ENCODE measurements at regions not wholly inside any gene's neighbourhood (a gene's known extent, or its start where the extent isn't known, plus 50 kb on each side); places are given as distances from the start of the nearest gene placed in this dataset.

GRCh38 chr1:112196731-112197130 is 199.3 kb upstream of the CTTNBP2NL start:
- Histone ChIP-seq H3K27me3 (replicated peaks in 2 of 5; ENCODE audit: control insufficient read depth in 4 of 5, insufficient read depth in 5 of 5, low read length in 4 of 5) (no peaks in the 10 kb centered on the region), H3K9me3 (ENCODE audit: control extremely low read depth in 1 of 5, control insufficient read depth in 4 of 5, insufficient read depth in 2 of 5, low read depth in 1 of 5, low read length in 4 of 5) (peaks cover 0 to 4% (median 0%) of the 10 kb centered on the region in 5 experiments), H3K4me1 (ENCODE audit: control extremely low read depth in 1 of 4, control insufficient read depth in 4 of 4, insufficient read depth in 4 of 4, low read length in 3 of 4) (no peaks in the 10 kb centered on the region), H3K27ac (ENCODE audit: insufficient read depth in 1 of 2, low read depth in 1 of 2, low read length in 2 of 2, poor library complexity in 1 of 2, severe bottlenecking in 2 of 2) (no peak overlapping the region), H3K36me3 (ENCODE audit: control insufficient read depth in 4 of 4, insufficient read depth in 4 of 4, low read length in 3 of 4) (no peaks in the 10 kb centered on the region), H3K4me3 (ENCODE audit: control insufficient read depth in 1 of 7, extremely low read depth in 1 of 7, insufficient read depth in 4 of 7, low read depth in 2 of 7, low read length in 6 of 7) (no peak overlapping the region)
- CTCF ChIA-PET = no interaction called here
- no peak for DNase-seq
- WGBS (ENCODE audit: insufficient coverage) = 88% methylated on average over 3 of the region's 4 CpGs
- POLR2A ChIA-PET = no interaction called here

DNA sequence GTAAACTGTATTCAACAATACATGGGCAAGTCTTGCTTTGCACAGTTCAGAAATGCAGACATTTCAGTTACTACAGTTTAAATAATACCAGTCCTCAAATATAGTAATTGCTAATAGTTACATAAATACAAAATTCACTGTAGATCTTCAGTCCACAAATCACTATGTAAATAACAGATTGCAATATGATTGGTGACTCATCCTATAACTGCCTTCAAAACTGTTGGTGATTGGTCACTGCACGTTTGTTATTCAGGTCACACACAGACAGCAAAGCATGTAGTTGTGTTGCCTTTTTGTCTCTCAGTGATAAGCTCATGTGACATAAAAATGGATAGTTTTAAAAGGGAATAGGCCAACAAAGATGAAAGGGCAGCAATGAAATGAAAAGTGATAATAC is 186.5 kb upstream of the CTTNBP2NL start:
- H3K36me3 ChIP-seq (ENCODE audit: control insufficient read depth in 4 of 4, insufficient read depth in 4 of 4, low read length in 3 of 4) = no peaks in the 10 kb centered on the region
- H3K4me1 ChIP-seq (ENCODE audit: control extremely low read depth in 1 of 4, control insufficient read depth in 4 of 4, insufficient read depth in 4 of 4, low read length in 3 of 4) = no peaks in the 10 kb centered on the region
- 44% methylated on average over 1 of the region's 1 CpG for WGBS (ENCODE audit: insufficient coverage)
- peaks cover 0 to 4% (median 1%) of the 10 kb centered on the region in 5 experiments for H3K9me3 ChIP-seq (ENCODE audit: control extremely low read depth in 1 of 5, control insufficient read depth in 4 of 5, insufficient read depth in 2 of 5, low read depth in 1 of 5, low read length in 4 of 5)
- H3K4me3 ChIP-seq (ENCODE audit: control insufficient read depth in 1 of 7, extremely low read depth in 1 of 7, insufficient read depth in 4 of 7, low read depth in 2 of 7, low read length in 6 of 7) = no peak overlapping the region
- no peak overlapping the region for H3K27ac ChIP-seq (ENCODE audit: insufficient read depth in 1 of 2, low read depth in 1 of 2, low read length in 2 of 2, poor library complexity in 1 of 2, severe bottlenecking in 2 of 2)
- DNase-seq = no peak
- ChIA-PET POLR2A (no interaction called here), CTCF (no interaction called here)
- H3K27me3 ChIP-seq (replicated peaks in 2 of 5; ENCODE audit: control insufficient read depth in 4 of 5, insufficient read depth in 5 of 5, low read length in 4 of 5) = no peaks in the 10 kb centered on the region

GRCh38 chr1:112219267-112219666 is 176.7 kb upstream of the CTTNBP2NL start:
- Histone ChIP-seq H3K27ac (ENCODE audit: insufficient read depth in 1 of 2, low read depth in 1 of 2, low read length in 2 of 2, poor library complexity in 1 of 2, severe bottlenecking in 2 of 2) (no peak overlapping the region), H3K36me3 (ENCODE audit: control insufficient read depth in 4 of 4, insufficient read depth in 4 of 4, low read length in 3 of 4) (no peaks in the 10 kb centered on the region), H3K4me1 (ENCODE audit: control extremely low read depth in 1 of 4, control insufficient read depth in 4 of 4, insufficient read depth in 4 of 4, low read length in 3 of 4) (no peaks in the 10 kb centered on the region), H3K9me3 (ENCODE audit: control extremely low read depth in 1 of 5, control insufficient read depth in 4 of 5, insufficient read depth in 2 of 5, low read depth in 1 of 5, low read length in 4 of 5) (no peaks in the 10 kb centered on the region), H3K27me3 (replicated peaks in 2 of 5; ENCODE audit: control insufficient read depth in 4 of 5, insufficient read depth in 5 of 5, low read length in 4 of 5) (no peaks in the 10 kb centered on the region), H3K4me3 (ENCODE audit: control insufficient read depth in 1 of 7, extremely low read depth in 1 of 7, insufficient read depth in 4 of 7, low read depth in 2 of 7, low read length in 6 of 7) (no peak overlapping the region)
- ChIA-PET POLR2A (no interaction called here), CTCF (no interaction called here)
- no peak for DNase-seq
- WGBS (ENCODE audit: insufficient coverage) = 89% methylated on average over 1 of the region's 1 CpG

DNA sequence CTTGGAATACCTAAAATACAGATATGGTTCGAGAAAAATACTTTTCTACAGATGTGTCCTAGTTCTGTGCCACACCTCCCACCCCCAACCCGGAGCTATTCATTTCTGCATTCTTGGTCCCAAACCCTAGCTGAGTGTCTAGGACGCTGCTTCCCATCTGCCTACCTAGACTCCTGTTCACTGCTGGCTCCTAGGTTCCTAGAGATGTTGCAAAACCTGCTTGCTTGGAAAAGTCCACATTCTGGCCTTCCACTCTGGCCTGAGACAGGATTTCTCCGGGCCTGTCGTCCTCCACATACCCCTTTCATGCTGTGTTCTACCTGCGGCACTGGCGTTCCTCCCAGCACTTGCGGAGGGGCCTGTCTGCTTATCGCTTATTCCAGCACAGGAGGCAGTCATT is 165.8 kb upstream of the CTTNBP2NL start:
- Histone ChIP-seq H3K4me1 (ENCODE audit: control extremely low read depth in 1 of 4, control insufficient read depth in 4 of 4, insufficient read depth in 4 of 4, low read length in 3 of 4) (no peaks in the 10 kb centered on the region), H3K27me3 (replicated peaks in 2 of 5; ENCODE audit: control insufficient read depth in 4 of 5, insufficient read depth in 5 of 5, low read length in 4 of 5) (peaks cover 0 to 7% (median 0%) of the 10 kb centered on the region in 5 experiments), H3K27ac (ENCODE audit: insufficient read depth in 1 of 2, low read depth in 1 of 2, low read length in 2 of 2, poor library complexity in 1 of 2, severe bottlenecking in 2 of 2) (no peak overlapping the region), H3K9me3 (ENCODE audit: control extremely low read depth in 1 of 5, control insufficient read depth in 4 of 5, insufficient read depth in 2 of 5, low read depth in 1 of 5, low read length in 4 of 5) (peaks cover 0 to 3% (median 0%) of the 10 kb centered on the region in 5 experiments), H3K36me3 (ENCODE audit: control insufficient read depth in 4 of 4, insufficient read depth in 4 of 4, low read length in 3 of 4) (no peaks in the 10 kb centered on the region), H3K4me3 (ENCODE audit: control insufficient read depth in 1 of 7, extremely low read depth in 1 of 7, insufficient read depth in 4 of 7, low read depth in 2 of 7, low read length in 6 of 7) (no peak overlapping the region)
- 94% methylated on average over 8 of the region's 9 CpGs for WGBS (ENCODE audit: insufficient coverage)
- DNase-seq = no peak
- ChIA-PET POLR2A (no interaction called here), CTCF (no interaction called here)

DNA sequence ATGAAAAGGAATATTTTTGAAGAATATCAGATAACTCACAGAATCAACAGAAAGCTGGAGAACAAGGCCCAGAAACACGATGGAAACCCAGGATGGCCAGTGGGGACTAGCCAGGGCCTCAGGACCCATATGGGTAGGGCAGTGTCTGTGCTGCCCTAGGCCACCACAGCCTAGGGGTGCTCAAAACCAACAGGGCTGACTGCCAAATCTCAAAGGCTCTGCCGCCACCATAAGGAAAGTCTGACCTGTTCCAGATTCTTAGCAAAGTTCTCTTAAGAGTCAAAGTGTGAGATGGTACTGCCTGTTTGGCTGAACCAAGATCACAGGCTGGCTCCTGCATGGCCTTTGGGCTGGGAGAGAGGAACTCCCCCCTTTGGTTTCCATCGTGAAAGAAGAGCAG is 164.7 kb upstream of the CTTNBP2NL start:
- Histone ChIP-seq H3K36me3 (ENCODE audit: control insufficient read depth in 4 of 4, insufficient read depth in 4 of 4, low read length in 3 of 4) (no peaks in the 10 kb centered on the region), H3K27me3 (replicated peaks in 2 of 5; ENCODE audit: control insufficient read depth in 4 of 5, insufficient read depth in 5 of 5, low read length in 4 of 5) (peaks cover 0 to 7% (median 0%) of the 10 kb centered on the region in 5 experiments), H3K9me3 (ENCODE audit: control extremely low read depth in 1 of 5, control insufficient read depth in 4 of 5, insufficient read depth in 2 of 5, low read depth in 1 of 5, low read length in 4 of 5) (peaks cover 0 to 3% (median 0%) of the 10 kb centered on the region in 5 experiments), H3K4me3 (ENCODE audit: control insufficient read depth in 1 of 7, extremely low read depth in 1 of 7, insufficient read depth in 4 of 7, low read depth in 2 of 7, low read length in 6 of 7) (no peak overlapping the region), H3K27ac (ENCODE audit: insufficient read depth in 1 of 2, low read depth in 1 of 2, low read length in 2 of 2, poor library complexity in 1 of 2, severe bottlenecking in 2 of 2) (no peak overlapping the region), H3K4me1 (ENCODE audit: control extremely low read depth in 1 of 4, control insufficient read depth in 4 of 4, insufficient read depth in 4 of 4, low read length in 3 of 4) (no peaks in the 10 kb centered on the region)
- ChIA-PET POLR2A (no interaction called here), CTCF (no interaction called here)
- 75% methylated on average over 3 of the region's 3 CpGs for WGBS (ENCODE audit: insufficient coverage)
- no peak for DNase-seq

GRCh38 chr1:112232848-112233247 is 163.2 kb upstream of the CTTNBP2NL start:
- ChIA-PET POLR2A (no interaction called here), CTCF (no interaction called here)
- Histone ChIP-seq H3K36me3 (ENCODE audit: control insufficient read depth in 4 of 4, insufficient read depth in 4 of 4, low read length in 3 of 4) (no peaks in the 10 kb centered on the region), H3K9me3 (ENCODE audit: control extremely low read depth in 1 of 5, control insufficient read depth in 4 of 5, insufficient read depth in 2 of 5, low read depth in 1 of 5, low read length in 4 of 5) (peaks cover 0 to 3% (median 0%) of the 10 kb centered on the region in 5 experiments), H3K4me3 (ENCODE audit: control insufficient read depth in 1 of 7, extremely low read depth in 1 of 7, insufficient read depth in 4 of 7, low read depth in 2 of 7, low read length in 6 of 7) (no peak overlapping the region), H3K27me3 (replicated peaks in 2 of 5; ENCODE audit: control insufficient read depth in 4 of 5, insufficient read depth in 5 of 5, low read length in 4 of 5) (peaks cover 0 to 7% (median 0%) of the 10 kb centered on the region in 5 experiments), H3K4me1 (ENCODE audit: control extremely low read depth in 1 of 4, control insufficient read depth in 4 of 4, insufficient read depth in 4 of 4, low read length in 3 of 4) (no peaks in the 10 kb centered on the region), H3K27ac (ENCODE audit: insufficient read depth in 1 of 2, low read depth in 1 of 2, low read length in 2 of 2, poor library complexity in 1 of 2, severe bottlenecking in 2 of 2) (no peak overlapping the region)
- DNase-seq = no peak
- WGBS (ENCODE audit: insufficient coverage) = 100% methylated on average over 2 of the region's 3 CpGs

DNA sequence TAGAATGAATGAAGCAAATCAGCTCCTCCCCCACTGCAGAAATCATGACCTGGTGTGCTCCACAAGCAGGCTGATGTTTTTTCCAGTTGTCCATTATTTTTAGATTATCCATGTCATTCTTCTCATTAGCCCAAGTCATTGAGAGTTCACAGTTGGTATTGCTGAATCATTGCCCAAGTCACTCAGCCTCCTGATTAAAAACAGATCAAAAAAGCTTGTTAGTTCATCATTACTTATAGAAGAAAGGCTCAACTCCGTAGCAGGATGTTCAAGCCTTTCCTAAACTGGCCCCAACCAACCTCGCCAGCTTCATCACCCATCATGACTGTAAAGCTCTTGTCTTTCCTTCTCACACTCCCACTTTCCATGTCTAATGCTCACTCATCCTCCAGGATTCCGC is 161.3 kb upstream of the CTTNBP2NL start:
- Histone ChIP-seq H3K4me1 (ENCODE audit: control extremely low read depth in 1 of 4, control insufficient read depth in 4 of 4, insufficient read depth in 4 of 4, low read length in 3 of 4) (no peaks in the 10 kb centered on the region), H3K36me3 (ENCODE audit: control insufficient read depth in 4 of 4, insufficient read depth in 4 of 4, low read length in 3 of 4) (no peaks in the 10 kb centered on the region), H3K27ac (ENCODE audit: insufficient read depth in 1 of 2, low read depth in 1 of 2, low read length in 2 of 2, poor library complexity in 1 of 2, severe bottlenecking in 2 of 2) (no peak overlapping the region), H3K4me3 (ENCODE audit: control insufficient read depth in 1 of 7, extremely low read depth in 1 of 7, insufficient read depth in 4 of 7, low read depth in 2 of 7, low read length in 6 of 7) (no peak overlapping the region), H3K27me3 (replicated peaks in 2 of 5; ENCODE audit: control insufficient read depth in 4 of 5, insufficient read depth in 5 of 5, low read length in 4 of 5) (peaks cover 0 to 7% (median 2%) of the 10 kb centered on the region in 5 experiments), H3K9me3 (ENCODE audit: control extremely low read depth in 1 of 5, control insufficient read depth in 4 of 5, insufficient read depth in 2 of 5, low read depth in 1 of 5, low read length in 4 of 5) (no peaks in the 10 kb centered on the region)
- ChIA-PET POLR2A (no interaction called here), CTCF (interaction anchor here (1.1 kb wide), 1 partner anchor 11 kb away, joined by 3 read pairs; no protein-coding TSS in a partner anchor)
- no peak for DNase-seq
- WGBS (ENCODE audit: insufficient coverage) = 83% methylated on average over 3 of the region's 3 CpGs

Data from common myeloid progenitor, CD34-positive (primary cell).